TTC549 (cell line): ENCODE measurements at regions not wholly inside any gene's neighbourhood (a gene's known extent, or its start where the extent isn't known, plus 50 kb on each side); places are given as distances from the start of the nearest gene placed in this dataset.
"Not testable (repeated sequence)": the region's sequence is repeated elsewhere in the genome, so short reads cannot be mapped to it uniquely, and the experiment has no call there.

ENCODE experiments used
- FAIRE-seq: peaks from 2 replicates; lab custom pipeline; 2012; peaks lifted over from hg19 to GRCh38; lab: Jason Lieb, UNC

GRCh38 chr2:125721072-125721721, 934.8 kb upstream of the GYPC start:
- FAIRE-seq, result no peak

- FAIRE-seq, result no peak
Measured at GRCh38 chr2:125730921-125731320, 925.0 kb upstream of the GYPC start.

GRCh38 chr2:125736306-125736705, 919.7 kb upstream of the GYPC start:
- no peak for FAIRE-seq

- FAIRE-seq, result no peak
Measured at GRCh38 chr2:125745514-125745913, 910.4 kb upstream of the GYPC start.

- no peak for FAIRE-seq
Measured at GRCh38 chr2:125746321-125747164, 909.4 kb upstream of the GYPC start.

- FAIRE-seq, result no peak
Measured at GRCh38 chr2:125747165-125747425, 908.9 kb upstream of the GYPC start.

- FAIRE-seq, result no peak
Measured at GRCh38 chr2:125756431-125756830, 899.5 kb upstream of the GYPC start.

- no peak for FAIRE-seq
Measured at GRCh38 chr2:125796784-125797183, 859.2 kb upstream of the GYPC start.

- FAIRE-seq, result no peak
Measured at GRCh38 chr2:125797192-125797591, 858.8 kb upstream of the GYPC start.

- FAIRE-seq, result no peak
Measured at GRCh38 chr2:125822746-125823145, 833.2 kb upstream of the GYPC start.

- not testable (repeated sequence) for FAIRE-seq
Measured at GRCh38 chr2:125825781-125826180, 830.2 kb upstream of the GYPC start.

- no peak for FAIRE-seq
Measured at GRCh38 chr2:125837128-125837527, 818.8 kb upstream of the GYPC start.

- no peak for FAIRE-seq
Measured at GRCh38 chr2:125837611-125838010, 818.3 kb upstream of the GYPC start.

GRCh38 chr2:125839945-125840344, 816.0 kb upstream of the GYPC start:
- FAIRE-seq, result no peak

- FAIRE-seq, result no peak
Measured at GRCh38 chr2:125842041-125842440, 813.9 kb upstream of the GYPC start.

GRCh38 chr2:125850541-125850940, 805.4 kb upstream of the GYPC start:
- FAIRE-seq, result no peak

- no peak for FAIRE-seq
Measured at GRCh38 chr2:125852364-125852763, 803.6 kb upstream of the GYPC start.

GRCh38 chr2:125853626-125854025, 802.3 kb upstream of the GYPC start:
- no peak for FAIRE-seq

- FAIRE-seq, result no peak
Measured at GRCh38 chr2:125855204-125855603, 800.8 kb upstream of the GYPC start.

GRCh38 chr2:125857971-125858794, 797.8 kb upstream of the GYPC start:
- FAIRE-seq, result no peak

- FAIRE-seq, result no peak
Measured at GRCh38 chr2:125861461-125861860, 794.5 kb upstream of the GYPC start.

- no peak for FAIRE-seq
Measured at GRCh38 chr2:125867908-125868307, 788.0 kb upstream of the GYPC start.

GRCh38 chr2:125870264-125870663, 785.7 kb upstream of the GYPC start:
- FAIRE-seq, result no peak
